DOHH2 (cell line): ENCODE measurements at regions not wholly inside any gene's neighbourhood (a gene's known extent, or its start where the extent isn't known, plus 50 kb on each side); places are given as distances from the start of the nearest gene placed in this dataset.

Experiments
- CTCF ChIP-seq: fragments of 200-600 bp; sonication (generic); IDR thresholded peaks from one replicate; pipeline ENCODE4 v1.5.1; 2014; ENCODE audit warnings: antibody characterized with exemption, mild to moderate bottlenecking, low read depth, low read length; ENCODE audit not compliant: poor library complexity, severe bottlenecking
- EZH2phosphoT487 ChIP-seq: fragments of 200-600 bp; sonication (generic); IDR thresholded peaks from 2 replicates; pipeline ENCODE4 v1.6.1; 2017; ENCODE audit warnings: borderline replicate concordance, mild to moderate bottlenecking, antibody characterized with exemption, low read length, moderate library complexity, mixed read lengths

DNA sequence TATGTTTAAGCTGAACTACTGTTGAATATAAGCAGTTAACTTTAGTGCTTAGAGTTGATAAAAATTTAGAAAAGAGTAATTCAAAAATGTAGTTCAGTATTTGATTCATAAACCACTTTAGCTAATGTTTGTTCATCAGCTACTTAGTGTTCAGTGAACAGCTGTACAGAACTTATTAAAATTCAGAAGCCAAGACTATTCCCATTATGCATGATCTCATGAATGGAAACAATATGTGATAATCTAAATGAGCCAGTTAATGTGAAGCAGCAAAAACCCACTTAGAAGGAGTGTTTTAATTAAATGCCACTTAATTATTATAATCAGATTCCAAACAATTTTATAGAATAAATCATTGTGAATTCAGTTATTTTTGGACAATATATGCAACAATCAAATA, 92.9 kb upstream of the NEGR1 start:
- TF ChIP-seq CTCF (no peak), EZH2phosphoT487 (no peak)
